ENCODE measurements at regions not wholly inside any gene's neighbourhood (a gene's known extent, or its start where the extent isn't known, plus 50 kb on each side); places are given as distances from the start of the nearest gene placed in this dataset.

DNA sequence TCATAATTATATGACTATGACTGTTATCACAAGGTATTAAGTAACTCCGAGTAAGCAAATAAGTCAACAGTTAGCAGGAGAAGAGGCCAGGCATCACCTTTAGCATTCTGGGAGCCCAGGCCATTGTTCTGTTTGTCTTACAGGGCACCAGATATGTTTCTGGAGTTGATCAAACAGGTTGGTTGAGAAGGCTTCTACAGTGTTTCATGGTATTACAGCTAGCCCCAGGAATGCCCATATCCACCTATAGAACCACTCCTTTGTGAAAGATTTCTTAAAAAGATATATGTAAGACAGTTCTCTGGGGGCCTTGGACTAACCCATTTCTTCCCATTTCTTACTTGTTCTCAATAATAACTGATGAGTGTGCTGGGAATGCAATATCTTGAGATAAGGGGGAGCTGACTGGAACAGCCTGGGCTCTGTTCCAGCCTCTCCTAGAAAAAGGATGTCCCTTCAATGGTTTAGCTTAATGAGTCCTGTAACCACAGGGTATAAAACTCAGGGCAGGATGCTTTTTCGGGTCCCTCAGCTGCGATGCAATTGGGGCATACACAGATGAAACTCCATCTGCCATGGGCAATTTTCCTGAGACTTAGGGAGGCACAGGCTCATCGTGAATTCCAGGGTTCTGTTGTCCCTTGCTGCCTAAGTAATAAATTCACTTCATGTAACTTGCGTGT lies 286.4 kb downstream of the BAMBI start:
- TF ChIP-seq HNF4G (IDR thresholded peaks at IDR 0.05) (no peak), ZBTB33 (IDR thresholded peaks at IDR 0.05) (no peak), FOXA1 (IDR thresholded peaks at IDR 0.05) (no peak), NR2F2 (IDR thresholded peaks at IDR 0.05) (no peak), JUND (IDR thresholded peaks at IDR 0.05) (no peak), TAF1 (conservative IDR thresholded peaks at IDR 0.05) (no peak), FOXA2 (IDR thresholded peaks at IDR 0.05) (no peak), RXRA (IDR thresholded peaks at IDR 0.05) (no peak), HNF4A (conservative IDR thresholded peaks at IDR 0.05) (no peak), SP1 (IDR thresholded peaks at IDR 0.05) (no peak), YY1 (IDR thresholded peaks at IDR 0.05) (no peak), EGR1 (IDR thresholded peaks at IDR 0.05; ENCODE audit: low read depth in 2 of 2) (no peak), GABPA (IDR thresholded peaks at IDR 0.05 in 1 of 2, conservative IDR thresholded peaks at IDR 0.05 in 1 of 2) (no peak), RAD21 (IDR thresholded peaks at IDR 0.05) (no peak)
- TF ChIP-seq, protein P1, sequence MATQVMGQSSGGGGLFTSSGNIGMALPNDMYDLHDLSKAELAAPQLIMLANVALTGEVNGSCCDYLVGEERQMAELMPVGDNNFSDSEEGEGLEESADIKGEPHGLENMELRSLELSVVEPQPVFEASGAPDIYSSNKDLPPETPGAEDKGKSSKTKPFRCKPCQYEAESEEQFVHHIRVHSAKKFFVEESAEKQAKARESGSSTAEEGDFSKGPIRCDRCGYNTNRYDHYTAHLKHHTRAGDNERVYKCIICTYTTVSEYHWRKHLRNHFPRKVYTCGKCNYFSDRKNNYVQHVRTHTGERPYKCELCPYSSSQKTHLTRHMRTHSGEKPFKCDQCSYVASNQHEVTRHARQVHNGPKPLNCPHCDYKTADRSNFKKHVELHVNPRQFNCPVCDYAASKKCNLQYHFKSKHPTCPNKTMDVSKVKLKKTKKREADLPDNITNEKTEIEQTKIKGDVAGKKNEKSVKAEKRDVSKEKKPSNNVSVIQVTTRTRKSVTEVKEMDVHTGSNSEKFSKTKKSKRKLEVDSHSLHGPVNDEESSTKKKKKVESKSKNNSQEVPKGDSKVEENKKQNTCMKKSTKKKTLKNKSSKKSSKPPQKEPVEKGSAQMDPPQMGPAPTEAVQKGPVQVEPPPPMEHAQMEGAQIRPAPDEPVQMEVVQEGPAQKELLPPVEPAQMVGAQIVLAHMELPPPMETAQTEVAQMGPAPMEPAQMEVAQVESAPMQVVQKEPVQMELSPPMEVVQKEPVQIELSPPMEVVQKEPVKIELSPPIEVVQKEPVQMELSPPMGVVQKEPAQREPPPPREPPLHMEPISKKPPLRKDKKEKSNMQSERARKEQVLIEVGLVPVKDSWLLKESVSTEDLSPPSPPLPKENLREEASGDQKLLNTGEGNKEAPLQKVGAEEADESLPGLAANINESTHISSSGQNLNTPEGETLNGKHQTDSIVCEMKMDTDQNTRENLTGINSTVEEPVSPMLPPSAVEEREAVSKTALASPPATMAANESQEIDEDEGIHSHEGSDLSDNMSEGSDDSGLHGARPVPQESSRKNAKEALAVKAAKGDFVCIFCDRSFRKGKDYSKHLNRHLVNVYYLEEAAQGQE (IDR thresholded peaks at IDR 0.05): no peak
- TF ChIP-seq, protein P2, sequence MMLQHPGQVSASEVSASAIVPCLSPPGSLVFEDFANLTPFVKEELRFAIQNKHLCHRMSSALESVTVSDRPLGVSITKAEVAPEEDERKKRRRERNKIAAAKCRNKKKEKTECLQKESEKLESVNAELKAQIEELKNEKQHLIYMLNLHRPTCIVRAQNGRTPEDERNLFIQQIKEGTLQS (IDR thresholded peaks at IDR 0.05): no peak
- TF ChIP-seq, protein P3, sequence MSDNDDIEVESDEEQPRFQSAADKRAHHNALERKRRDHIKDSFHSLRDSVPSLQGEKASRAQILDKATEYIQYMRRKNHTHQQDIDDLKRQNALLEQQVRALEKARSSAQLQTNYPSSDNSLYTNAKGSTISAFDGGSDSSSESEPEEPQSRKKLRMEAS (IDR thresholded peaks at IDR 0.05): no peak
- TF ChIP-seq, protein P4, sequence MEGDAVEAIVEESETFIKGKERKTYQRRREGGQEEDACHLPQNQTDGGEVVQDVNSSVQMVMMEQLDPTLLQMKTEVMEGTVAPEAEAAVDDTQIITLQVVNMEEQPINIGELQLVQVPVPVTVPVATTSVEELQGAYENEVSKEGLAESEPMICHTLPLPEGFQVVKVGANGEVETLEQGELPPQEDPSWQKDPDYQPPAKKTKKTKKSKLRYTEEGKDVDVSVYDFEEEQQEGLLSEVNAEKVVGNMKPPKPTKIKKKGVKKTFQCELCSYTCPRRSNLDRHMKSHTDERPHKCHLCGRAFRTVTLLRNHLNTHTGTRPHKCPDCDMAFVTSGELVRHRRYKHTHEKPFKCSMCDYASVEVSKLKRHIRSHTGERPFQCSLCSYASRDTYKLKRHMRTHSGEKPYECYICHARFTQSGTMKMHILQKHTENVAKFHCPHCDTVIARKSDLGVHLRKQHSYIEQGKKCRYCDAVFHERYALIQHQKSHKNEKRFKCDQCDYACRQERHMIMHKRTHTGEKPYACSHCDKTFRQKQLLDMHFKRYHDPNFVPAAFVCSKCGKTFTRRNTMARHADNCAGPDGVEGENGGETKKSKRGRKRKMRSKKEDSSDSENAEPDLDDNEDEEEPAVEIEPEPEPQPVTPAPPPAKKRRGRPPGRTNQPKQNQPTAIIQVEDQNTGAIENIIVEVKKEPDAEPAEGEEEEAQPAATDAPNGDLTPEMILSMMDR (IDR thresholded peaks at IDR 0.05; ENCODE audit: low read depth, low read length, missing input control): no peak
- Histone ChIP-seq H3K9me3 (ENCODE audit: control insufficient read depth in 4 of 4, low read length in 3 of 4) (no peaks in the 10 kb centered on the region), H3K27ac (ENCODE audit: low read depth in 1 of 2, low read length in 2 of 2) (no peak overlapping the region), H3K27me3 (ENCODE audit: control insufficient read depth in 4 of 4, insufficient read depth in 4 of 4, low read length in 3 of 4) (no peaks in the 10 kb centered on the region), H3K4me1 (ENCODE audit: control insufficient read depth in 4 of 4, insufficient read depth in 4 of 4, low read length in 3 of 4) (no peaks in the 10 kb centered on the region), H3K9ac (ENCODE audit: low read depth in 1 of 2, low read length in 2 of 2) (no peak overlapping the region), H3K36me3 (ENCODE audit: control insufficient read depth in 4 of 4, insufficient read depth in 3 of 4, low read depth in 1 of 4, low read length in 3 of 4) (no peaks in the 10 kb centered on the region), H3K4me3 (ENCODE audit: low read depth in 1 of 3, low read length in 3 of 3) (no peak overlapping the region)
- 88% methylated on average over 5 of the region's 5 CpGs for WGBS
- no peak for DNase-seq (ENCODE audit: low spot score)
